Smooth muscle cell (in vitro differentiated cells): ENCODE measurements at regions not wholly inside any gene's neighbourhood (a gene's known extent, or its start where the extent isn't known, plus 50 kb on each side); places are given as distances from the start of the nearest gene placed in this dataset.

Source experiments
- DNase-seq: peaks from one replicate; lab custom pipeline; 2025; ENCODE audit not compliant: unreplicated experiment; lab: John Stamatoyannopoulos, UW
- H2AFZ ChIP-seq: fragments of 200-600 bp; sonication (generic); 2 replicates; pipeline ENCODE4 v1.6.0; 2016; ENCODE audit warnings: antibody characterized with exemption, low read depth, mild to moderate bottlenecking
- H3F3A ChIP-seq: fragments of 200-600 bp; sonication (generic); 2 replicates; pipeline ENCODE4 v1.6.0; 2017; ENCODE audit warnings: antibody characterized with exemption, low read depth
- H3K27ac ChIP-seq: fragments of 200-600 bp; sonication (generic); 2 replicates; pipeline ENCODE4 v1.5.1; 2016; ENCODE audit warnings: low read depth, mild to moderate bottlenecking
- H3K27me3 ChIP-seq: fragments of 200-600 bp; sonication (generic); 2 replicates; pipeline ENCODE4 v1.6.1; 2016; ENCODE audit warnings: low read depth, mild to moderate bottlenecking
- H3K36me3 ChIP-seq: fragments of 200-600 bp; sonication (generic); 2 replicates; pipeline ENCODE4 v1.5.1; 2016; ENCODE audit warnings: low read depth
- H3K4me1 ChIP-seq: fragments of 200-600 bp; sonication (generic); 2 replicates; pipeline ENCODE4 v1.5.1; 2016; ENCODE audit warnings: low read depth
- H3K4me2 ChIP-seq: fragments of 200-600 bp; sonication (generic); 2 replicates; pipeline ENCODE4 v1.6.0; 2016; ENCODE audit warnings: mild to moderate bottlenecking
- H3K4me3 ChIP-seq: fragments of 200-600 bp; sonication (generic); 2 replicates; pipeline ENCODE4 v1.5.1; 2016; ENCODE audit warnings: mild to moderate bottlenecking
- H3K79me2 ChIP-seq: fragments of 200-600 bp; sonication (generic); 2 replicates; pipeline ENCODE4 v1.6.0; 2016; ENCODE audit warnings: low read depth, mild to moderate bottlenecking
- H3K9ac ChIP-seq: fragments of 200-600 bp; sonication (generic); 2 replicates; pipeline ENCODE4 v1.6.0; 2016; ENCODE audit warnings: low read depth
- H3K9me3 ChIP-seq: fragments of 200-600 bp; sonication (generic); replicated peaks from 2 replicates; pipeline ENCODE4 v1.5.1; 2016; ENCODE audit warnings: low read depth
- H4K20me1 ChIP-seq: fragments of 200-600 bp; sonication (generic); 2 replicates; pipeline ENCODE4 v1.6.0; 2016; ENCODE audit warnings: low read depth
- WGBS: methylation state at CpG from one replicate; pipeline ENCODE4 v1.1.7; 2016; ENCODE audit warnings: low lambda C conversion rate; 5-methylcytosine and 5-hydroxymethylcytosine counted together
- TF ChIP-seq, protein P1 (sequence below): fragments of 200-600 bp; sonication (generic); IDR thresholded peaks from 2 replicates; pipeline ENCODE4 v1.5.1; 2017; ENCODE audit warnings: borderline replicate concordance, mild to moderate bottlenecking, antibody characterized with exemption; ENCODE audit not compliant: insufficient read depth, poor library complexity, severe bottlenecking

DNA sequence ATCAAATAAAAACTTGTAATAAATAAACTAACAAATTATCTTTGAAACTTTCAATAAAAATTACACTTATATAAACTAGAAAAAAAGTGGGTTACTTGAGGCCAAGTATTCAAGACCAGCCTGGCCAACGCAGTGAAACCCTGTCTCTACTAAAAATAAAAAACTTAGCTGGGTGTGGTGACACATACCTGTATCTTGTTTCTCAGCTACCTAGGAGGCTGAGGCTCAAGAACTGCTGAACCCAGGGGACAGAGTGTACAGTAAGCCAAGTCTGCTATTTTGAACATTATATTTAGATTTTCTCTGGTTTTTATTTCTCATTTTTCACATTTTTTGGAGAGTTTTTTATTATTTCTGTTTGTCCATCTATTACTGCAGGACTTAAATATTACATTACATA lies 1397.6 kb upstream of the B3GALT2 start:
- no peaks in the 10 kb centered on the region for H4K20me1 ChIP-seq
- DNase-seq = no peak
- 45% methylated on average over 1 of the region's 1 CpG for WGBS
- no peak overlapping the region for H2AFZ ChIP-seq
- no peaks in the 10 kb centered on the region for H3K27me3 ChIP-seq
- H3F3A ChIP-seq = no peaks in the 10 kb centered on the region
- no peak overlapping the region for H3K4me3 ChIP-seq
- H3K79me2 ChIP-seq = no peaks in the 10 kb centered on the region
- TF ChIP-seq, protein P1, sequence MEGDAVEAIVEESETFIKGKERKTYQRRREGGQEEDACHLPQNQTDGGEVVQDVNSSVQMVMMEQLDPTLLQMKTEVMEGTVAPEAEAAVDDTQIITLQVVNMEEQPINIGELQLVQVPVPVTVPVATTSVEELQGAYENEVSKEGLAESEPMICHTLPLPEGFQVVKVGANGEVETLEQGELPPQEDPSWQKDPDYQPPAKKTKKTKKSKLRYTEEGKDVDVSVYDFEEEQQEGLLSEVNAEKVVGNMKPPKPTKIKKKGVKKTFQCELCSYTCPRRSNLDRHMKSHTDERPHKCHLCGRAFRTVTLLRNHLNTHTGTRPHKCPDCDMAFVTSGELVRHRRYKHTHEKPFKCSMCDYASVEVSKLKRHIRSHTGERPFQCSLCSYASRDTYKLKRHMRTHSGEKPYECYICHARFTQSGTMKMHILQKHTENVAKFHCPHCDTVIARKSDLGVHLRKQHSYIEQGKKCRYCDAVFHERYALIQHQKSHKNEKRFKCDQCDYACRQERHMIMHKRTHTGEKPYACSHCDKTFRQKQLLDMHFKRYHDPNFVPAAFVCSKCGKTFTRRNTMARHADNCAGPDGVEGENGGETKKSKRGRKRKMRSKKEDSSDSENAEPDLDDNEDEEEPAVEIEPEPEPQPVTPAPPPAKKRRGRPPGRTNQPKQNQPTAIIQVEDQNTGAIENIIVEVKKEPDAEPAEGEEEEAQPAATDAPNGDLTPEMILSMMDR = no peak
- H3K27ac ChIP-seq = no peak overlapping the region
- no peaks in the 10 kb centered on the region for H3K9me3 ChIP-seq
- no peaks in the 10 kb centered on the region for H3K4me1 ChIP-seq
- H3K36me3 ChIP-seq = no peaks in the 10 kb centered on the region
- no peak overlapping the region for H3K4me2 ChIP-seq
- no peak overlapping the region for H3K9ac ChIP-seq

DNA sequence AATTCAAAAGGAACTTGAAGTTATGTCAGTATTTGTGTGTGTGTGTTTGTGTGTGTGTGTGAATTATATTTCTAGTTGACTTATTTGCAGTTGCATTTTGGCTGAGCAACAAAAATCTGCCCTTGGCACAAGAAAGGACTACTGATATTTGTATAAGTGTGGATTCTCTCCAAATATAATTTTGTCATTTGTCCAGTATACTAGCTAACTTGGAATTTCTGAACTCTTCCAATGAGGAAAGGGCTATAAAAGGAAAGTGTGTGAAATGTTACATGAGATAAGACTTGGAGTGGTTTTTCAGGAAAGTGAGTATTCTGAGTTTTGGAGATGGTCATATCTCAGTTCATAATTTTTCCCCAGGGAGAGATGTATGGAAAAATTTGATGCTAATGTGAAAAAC lies 1384.1 kb upstream of the B3GALT2 start:
- Histone ChIP-seq H3K9me3 (no peaks in the 10 kb centered on the region), H3K79me2 (no peaks in the 10 kb centered on the region), H3F3A (no peaks in the 10 kb centered on the region), H3K27me3 (no peaks in the 10 kb centered on the region), H3K4me1 (no peaks in the 10 kb centered on the region), H3K36me3 (no peaks in the 10 kb centered on the region), H3K4me3 (no peak overlapping the region), H3K4me2 (no peak overlapping the region), H2AFZ (no peak overlapping the region), H3K9ac (no peak overlapping the region), H3K27ac (no peak overlapping the region), H4K20me1 (no peaks in the 10 kb centered on the region)
- TF ChIP-seq, protein P1 = no peak
- no peak for DNase-seq

GRCh38 chr1:194568610-194569009 lies 1382.2 kb upstream of the B3GALT2 start:
- no peaks in the 10 kb centered on the region for H3K27me3 ChIP-seq
- no peaks in the 10 kb centered on the region for H3K79me2 ChIP-seq
- H2AFZ ChIP-seq = no peak overlapping the region
- no peak overlapping the region for H3K4me2 ChIP-seq
- no peak overlapping the region for H3K27ac ChIP-seq
- no peaks in the 10 kb centered on the region for H4K20me1 ChIP-seq
- H3K9me3 ChIP-seq = no peaks in the 10 kb centered on the region
- H3K36me3 ChIP-seq = no peaks in the 10 kb centered on the region
- H3K4me3 ChIP-seq = no peak overlapping the region
- H3K4me1 ChIP-seq = no peaks in the 10 kb centered on the region
- TF ChIP-seq, protein P1 = no peak
- H3F3A ChIP-seq = no peaks in the 10 kb centered on the region
- DNase-seq = no peak
- H3K9ac ChIP-seq = no peak overlapping the region

GRCh38 chr1:194548071-194548470 lies 1361.7 kb upstream of the B3GALT2 start:
- Histone ChIP-seq H3K27me3 (no peaks in the 10 kb centered on the region), H3K4me1 (no peaks in the 10 kb centered on the region), H3K9ac (no peak overlapping the region), H3K4me2 (no peak overlapping the region), H3K36me3 (no peaks in the 10 kb centered on the region), H4K20me1 (no peaks in the 10 kb centered on the region), H3K79me2 (no peaks in the 10 kb centered on the region), H3K4me3 (no peak overlapping the region), H3K27ac (no peak overlapping the region), H3F3A (no peaks in the 10 kb centered on the region), H3K9me3 (no peaks in the 10 kb centered on the region), H2AFZ (no peak overlapping the region)
- DNase-seq = no peak
- TF ChIP-seq, protein P1 = no peak
